Left lung (tissue), 4 donors: ENCODE measurements at regions not wholly inside any gene's neighbourhood (a gene's known extent, or its start where the extent isn't known, plus 50 kb on each side); places are given as distances from the start of the nearest gene placed in this dataset.

Experiments used
- ATAC-seq: fragments of 200-7000 bp; cut with Tn5 transposase; one replicate; pipeline ENCODE4 v1.9.1; 2020; ENCODE audit warnings: moderate library complexity
- DNase-seq, 4 donors: peaks; one replicate each; pipeline ENCODE4 v3.0.0-alpha.2; 2013 to 2020
- H3K27ac ChIP-seq, 2 donors: fragments of 200-600 bp; sonication (generic) in 1 of 2; one replicate each; pipeline versions ENCODE4 v1.5.0 to v1.8.0; 2020 to 2021
- H3K27me3 ChIP-seq, 2 donors: fragments of 200-600 bp; sonication (generic) in 1 of 2; one replicate each; pipeline versions ENCODE4 v1.5.0 to v1.8.0; 2020 to 2021
- H3K36me3 ChIP-seq, 2 donors: fragments of 200-600 bp; sonication (generic) in 1 of 2; one replicate each; pipeline versions ENCODE4 v1.5.0 to v1.8.0; 2020 to 2021
- H3K4me1 ChIP-seq, 2 donors: fragments of 200-600 bp; one replicate each; pipeline ENCODE4 v1.8.0; 2021
- H3K4me3 ChIP-seq, 2 donors: fragments of 200-600 bp; sonication (generic) in 1 of 2; one replicate each; pipeline versions ENCODE4 v1.5.0 to v1.8.0; 2020 to 2021; ENCODE audit warnings: mild to moderate bottlenecking in 1 of 2
- H3K9me3 ChIP-seq, 2 donors: fragments of 200-600 bp; sonication (generic) in 1 of 2; one replicate each; pipeline versions ENCODE4 v1.5.0 to v1.8.0; 2020 to 2021
- intact Hi-C, 2 donors: fragments of 100-400 bp; cut with DNase I; formaldehyde crosslinking; loops; one replicate each; pipeline versions ENCODE4 v1.11.2 to v1.14.2; 2022
- TF ChIP-seq, protein P1 (sequence below), 2 donors: fragments of 200-600 bp; sonication (generic) in 1 of 2; IDR thresholded peaks; one replicate each; pipeline versions ENCODE4 v1.5.0 to v1.8.0; 2021; ENCODE audit warnings: antibody characterized with exemption in 2 of 2
- donor health status: DM: no; HTN: yes; CAD: no.
- donor health status: DM: no; HTN: no; CAD: no.

GRCh38 chr6:20029979-20030378, 182.3 kb downstream of the MBOAT1 start:
- Histone ChIP-seq H3K27ac (no peak overlapping the region), H3K4me3 (no peak overlapping the region), H3K27me3 (peaks cover 0 to 11% of the 10 kb centered on the region in 2 donors), H3K36me3 (no peaks in the 10 kb centered on the region), H3K4me1 (no peaks in the 10 kb centered on the region), H3K9me3 (no peaks in the 10 kb centered on the region)
- DNase-seq (no peak), ATAC-seq (no peak)
- TF ChIP-seq, protein P1, sequence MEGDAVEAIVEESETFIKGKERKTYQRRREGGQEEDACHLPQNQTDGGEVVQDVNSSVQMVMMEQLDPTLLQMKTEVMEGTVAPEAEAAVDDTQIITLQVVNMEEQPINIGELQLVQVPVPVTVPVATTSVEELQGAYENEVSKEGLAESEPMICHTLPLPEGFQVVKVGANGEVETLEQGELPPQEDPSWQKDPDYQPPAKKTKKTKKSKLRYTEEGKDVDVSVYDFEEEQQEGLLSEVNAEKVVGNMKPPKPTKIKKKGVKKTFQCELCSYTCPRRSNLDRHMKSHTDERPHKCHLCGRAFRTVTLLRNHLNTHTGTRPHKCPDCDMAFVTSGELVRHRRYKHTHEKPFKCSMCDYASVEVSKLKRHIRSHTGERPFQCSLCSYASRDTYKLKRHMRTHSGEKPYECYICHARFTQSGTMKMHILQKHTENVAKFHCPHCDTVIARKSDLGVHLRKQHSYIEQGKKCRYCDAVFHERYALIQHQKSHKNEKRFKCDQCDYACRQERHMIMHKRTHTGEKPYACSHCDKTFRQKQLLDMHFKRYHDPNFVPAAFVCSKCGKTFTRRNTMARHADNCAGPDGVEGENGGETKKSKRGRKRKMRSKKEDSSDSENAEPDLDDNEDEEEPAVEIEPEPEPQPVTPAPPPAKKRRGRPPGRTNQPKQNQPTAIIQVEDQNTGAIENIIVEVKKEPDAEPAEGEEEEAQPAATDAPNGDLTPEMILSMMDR (IDR thresholded peaks at IDR 0.05) = no peak
- intact Hi-C loops = no loop called here

DNA sequence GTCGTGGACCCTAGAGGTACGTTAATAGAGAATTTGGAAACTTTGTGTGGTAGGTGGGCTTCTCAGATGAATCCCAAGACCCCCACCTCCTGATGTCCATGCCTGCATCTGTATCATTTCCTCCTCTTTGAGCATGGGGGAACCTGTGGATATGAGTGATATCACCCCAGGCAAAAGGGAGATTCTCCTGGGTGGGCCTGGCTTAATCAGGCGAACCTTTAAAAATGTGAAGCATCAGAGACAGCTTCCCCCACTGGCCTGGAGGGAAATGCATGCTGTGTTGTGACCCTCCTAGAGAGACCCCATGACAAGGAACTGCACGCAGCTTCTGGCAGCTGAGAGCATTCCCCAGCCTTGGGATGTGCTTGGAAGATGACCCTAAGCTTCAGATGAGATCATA, 180.9 kb downstream of the MBOAT1 start:
- ATAC-seq = no peak
- Histone ChIP-seq H3K36me3 (no peaks in the 10 kb centered on the region), H3K27me3 (peaks cover 0 to 11% of the 10 kb centered on the region in 2 donors), H3K4me3 (no peak overlapping the region), H3K27ac (no peak overlapping the region), H3K9me3 (no peaks in the 10 kb centered on the region), H3K4me1 (no peaks in the 10 kb centered on the region)
- intact Hi-C loops = no loop called here
- no peak for DNase-seq
- TF ChIP-seq, protein P1 (IDR thresholded peaks at IDR 0.05) = no peak

DNA sequence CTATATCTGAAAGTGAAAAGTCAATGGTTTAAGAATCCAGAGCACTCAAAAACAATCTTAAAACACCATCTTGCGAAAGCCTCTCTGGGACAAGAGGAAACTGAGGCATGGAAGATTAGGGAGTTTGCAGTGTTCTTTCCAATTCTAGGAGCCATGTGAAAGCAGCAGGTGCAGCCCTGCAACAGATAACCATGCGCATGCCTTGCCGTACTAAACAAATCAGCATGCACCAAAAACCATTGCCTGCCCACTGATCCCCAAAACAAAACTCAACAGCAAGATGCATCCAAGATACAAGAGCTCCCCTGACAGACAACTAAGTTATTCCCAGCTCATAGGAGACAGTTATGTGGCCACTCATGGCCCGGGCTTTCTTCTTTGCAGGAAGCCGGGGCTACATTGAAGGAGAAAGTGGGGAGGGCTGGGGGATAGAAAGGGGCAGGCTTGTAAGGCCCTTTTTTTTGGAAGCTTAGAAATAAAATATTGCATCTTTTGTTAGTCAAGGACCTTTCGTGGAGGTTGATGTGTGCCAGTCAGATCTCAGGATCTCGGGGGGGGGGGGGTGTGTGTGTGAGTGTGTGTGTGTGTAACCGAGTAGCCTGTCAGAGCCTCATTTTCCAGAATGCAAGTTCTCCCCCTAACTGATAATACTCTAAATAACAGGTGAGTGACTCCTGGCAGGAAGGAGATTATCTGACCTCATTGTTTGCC, 178.4 kb downstream of the MBOAT1 start:
- H3K4me1 ChIP-seq = no peaks in the 10 kb centered on the region
- H3K27me3 ChIP-seq = peaks cover 0 to 11% of the 10 kb centered on the region in 2 donors
- H3K27ac ChIP-seq = no peak overlapping the region
- no peaks in the 10 kb centered on the region for H3K9me3 ChIP-seq
- no peak overlapping the region for H3K4me3 ChIP-seq
- no peaks in the 10 kb centered on the region for H3K36me3 ChIP-seq
- no peak for ATAC-seq
- no peak for DNase-seq
- TF ChIP-seq, protein P1 (IDR thresholded peaks at IDR 0.05) = no peak
- intact Hi-C loops = no loop called here

GRCh38 chr6:20034408-20034769, 177.9 kb downstream of the MBOAT1 start:
- DNase-seq (no peak), ATAC-seq (no peak)
- TF ChIP-seq, protein P1 (IDR thresholded peaks at IDR 0.05) = no peak
- Histone ChIP-seq H3K9me3 (no peaks in the 10 kb centered on the region), H3K27me3 (peaks cover 0 to 11% of the 10 kb centered on the region in 2 donors), H3K4me3 (no peak overlapping the region), H3K36me3 (no peaks in the 10 kb centered on the region), H3K4me1 (no peaks in the 10 kb centered on the region), H3K27ac (no peak overlapping the region)
- intact Hi-C loops = no loop called here

DNA sequence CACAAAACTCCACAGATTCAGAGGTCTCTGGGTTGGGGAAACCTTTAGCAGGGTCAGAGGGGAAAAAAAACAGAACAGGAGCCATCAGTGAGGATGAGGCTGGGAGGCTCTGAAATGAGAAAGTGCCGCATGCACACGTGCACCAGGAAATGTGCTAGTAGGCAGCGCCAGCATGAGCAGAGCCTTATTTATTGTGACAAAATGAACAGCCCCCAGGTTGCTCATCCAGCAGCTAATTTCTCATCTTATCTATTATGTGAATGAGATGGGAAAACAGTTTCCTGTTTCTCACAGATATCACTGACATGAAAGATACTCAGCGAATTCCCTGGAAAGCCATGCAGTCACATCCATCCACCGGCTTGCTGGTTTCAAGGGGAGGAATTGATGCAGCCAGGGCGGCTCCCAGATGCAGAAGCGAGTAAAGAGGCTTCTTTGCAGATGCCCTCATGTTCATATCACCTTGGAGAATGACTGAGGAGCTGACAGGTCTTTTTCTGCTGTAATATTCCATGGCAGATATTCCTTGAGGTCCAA, 176.1 kb downstream of the MBOAT1 start:
- Histone ChIP-seq H3K4me1 (no peaks in the 10 kb centered on the region), H3K36me3 (no peaks in the 10 kb centered on the region), H3K9me3 (no peaks in the 10 kb centered on the region), H3K27me3 (peaks cover 0 to 11% of the 10 kb centered on the region in 2 donors), H3K27ac (no peak overlapping the region), H3K4me3 (no peak overlapping the region)
- ATAC-seq = no peak
- DNase-seq = no peak
- TF ChIP-seq, protein P1 (IDR thresholded peaks at IDR 0.05) = no peak
- intact Hi-C loops = no loop called here
